OCI-LY3 (cell line): ENCODE measurements at regions not wholly inside any gene's neighbourhood (a gene's known extent, or its start where the extent isn't known, plus 50 kb on each side); places are given as distances from the start of the nearest gene placed in this dataset.

Source experiments
- H2AFZ ChIP-seq: fragments of 200-600, 300-600 bp; shearing (Covaris generic); 2 replicates; pipeline ENCODE4 v1.6.0; 2014; ENCODE audit warnings: antibody characterized with exemption, low read depth, low read length
- H3K27ac ChIP-seq: fragments of 200-600, 300-600 bp; sonication (generic); 2 replicates; pipeline ENCODE4 v1.5.1; 2014; ENCODE audit warnings: mild to moderate bottlenecking, low read length, moderate library complexity, mixed read lengths
- H3K27me3 ChIP-seq: fragments of 200-600, 300-600 bp; sonication (generic); 2 replicates; pipeline ENCODE4 v1.6.1; 2014; ENCODE audit warnings: low read depth, low read length, mixed read lengths
- H3K36me3 ChIP-seq: fragments of 200-600, 300-600 bp; sonication (generic); replicated peaks from 2 replicates; pipeline ENCODE3; 2014; ENCODE audit warnings: low read depth, low read length, mixed read lengths
- H3K4me1 ChIP-seq: fragments of 300-600, 200-600 bp; sonication (generic); 2 replicates; pipeline ENCODE4 v1.6.1; 2014; ENCODE audit warnings: low read length, mixed read lengths
- H3K4me2 ChIP-seq: fragments of 200-600, 300-600 bp; sonication (generic); 2 replicates; pipeline ENCODE4 v1.6.1; 2014; ENCODE audit warnings: low read length, mixed read lengths
- H3K4me3 ChIP-seq: fragments of 300-600, 200-600 bp; sonication (generic); 2 replicates; pipeline ENCODE4 v1.5.1; 2014; ENCODE audit warnings: antibody characterized with exemption, mild to moderate bottlenecking, low read length, moderate library complexity
- H3K79me2 ChIP-seq: fragments of 300-600, 200-600 bp; shearing (Covaris generic); 2 replicates; pipeline ENCODE4 v1.6.1; 2014; ENCODE audit warnings: mild to moderate bottlenecking, low read length, mixed read lengths
- H3K9ac ChIP-seq: fragments of 300-600, 200-600 bp; shearing (Covaris generic); 2 replicates; pipeline ENCODE4 v1.6.0; 2014; ENCODE audit warnings: mild to moderate bottlenecking, low read length, moderate library complexity
- H3K9me3 ChIP-seq: fragments of 200-600, 300-600 bp; shearing (Covaris generic); 2 replicates; pipeline ENCODE4 v1.6.1; 2014; ENCODE audit warnings: low read length, mixed read lengths; ENCODE audit not compliant: insufficient read depth
- H4K20me1 ChIP-seq: fragments of 200-600, 300-600 bp; sonication (generic); 2 replicates; pipeline ENCODE4 v1.6.1; 2016; ENCODE audit warnings: low read length, mixed read lengths; ENCODE audit not compliant: insufficient read depth
- CTCF ChIP-seq: fragments of 200-600, 300-600 bp; sonication (generic); IDR thresholded peaks from 2 replicates; pipeline ENCODE4 v1.5.1; 2014; ENCODE audit warnings: antibody characterized with exemption, low read length, low read depth
- EZH2phosphoT487 ChIP-seq: fragments of 200-600 bp; shearing (Covaris generic); IDR thresholded peaks from 2 replicates; pipeline ENCODE4 v1.6.1; 2018; ENCODE audit warnings: antibody characterized with exemption, mixed run types, low read depth

- TF ChIP-seq CTCF (no peak), EZH2phosphoT487 (no peak)
- Histone ChIP-seq H3K27me3 (no peaks in the 10 kb centered on the region), H3K4me1 (no peaks in the 10 kb centered on the region), H3K79me2 (no peaks in the 10 kb centered on the region), H3K36me3 (no peaks in the 10 kb centered on the region), H3K27ac (no peak overlapping the region), H3K4me3 (no peak overlapping the region), H3K4me2 (no peak overlapping the region), H4K20me1 (no peaks in the 10 kb centered on the region), H3K9ac (no peak overlapping the region), H3K9me3 (no peaks in the 10 kb centered on the region), H2AFZ (no peak overlapping the region)
These were observed 205.1 kb upstream of the UGT8 start for GRCh38 chr4:114393295-114394038.

GRCh38 chr4:114396808-114397207 lies 201.8 kb upstream of the UGT8 start:
- no peak for TF ChIP-seq EZH2phosphoT487
- no peak overlapping the region for H3K27ac ChIP-seq
- H3K4me1 ChIP-seq: peaks cover 4% of the 10 kb centered on the region
- H2AFZ ChIP-seq: no peak overlapping the region
- H4K20me1 ChIP-seq: no peaks in the 10 kb centered on the region
- no peak overlapping the region for H3K9ac ChIP-seq
- no peak overlapping the region for H3K4me3 ChIP-seq
- H3K36me3 ChIP-seq: no peaks in the 10 kb centered on the region
- H3K79me2 ChIP-seq: no peaks in the 10 kb centered on the region
- no peak overlapping the region for H3K4me2 ChIP-seq
- H3K9me3 ChIP-seq: no peaks in the 10 kb centered on the region
- H3K27me3 ChIP-seq: no peaks in the 10 kb centered on the region

GRCh38 chr4:114398410-114398809 lies 200.2 kb upstream of the UGT8 start:
- Histone ChIP-seq H3K27me3 (no peaks in the 10 kb centered on the region), H3K36me3 (no peaks in the 10 kb centered on the region), H4K20me1 (no peaks in the 10 kb centered on the region), H3K27ac (no peak overlapping the region), H3K4me3 (no peak overlapping the region), H3K4me1 (peaks cover 4% of the 10 kb centered on the region), H3K9ac (no peak overlapping the region), H3K4me2 (no peak overlapping the region), H3K79me2 (no peaks in the 10 kb centered on the region), H3K9me3 (no peaks in the 10 kb centered on the region), H2AFZ (no peak overlapping the region)
- TF ChIP-seq EZH2phosphoT487 (no peak), CTCF (no peak)

- no peaks in the 10 kb centered on the region for H3K9me3 ChIP-seq
- no peaks in the 10 kb centered on the region for H3K27me3 ChIP-seq
- H3K4me3 ChIP-seq: no peak overlapping the region
- H3K27ac ChIP-seq: no peak overlapping the region
- TF ChIP-seq EZH2phosphoT487 (no peak), CTCF (no peak)
- no peaks in the 10 kb centered on the region for H3K36me3 ChIP-seq
- no peak overlapping the region for H3K9ac ChIP-seq
- H3K79me2 ChIP-seq: no peaks in the 10 kb centered on the region
- H4K20me1 ChIP-seq: no peaks in the 10 kb centered on the region
- H3K4me1 ChIP-seq: peaks cover 4% of the 10 kb centered on the region
- no peak overlapping the region for H2AFZ ChIP-seq
- no peak overlapping the region for H3K4me2 ChIP-seq
These were observed 199.5 kb upstream of the UGT8 start for GRCh38 chr4:114399105-114399504.
